ENCODE measurements at regions not wholly inside any gene's neighbourhood (a gene's known extent, or its start where the extent isn't known, plus 50 kb on each side); places are given as distances from the start of the nearest gene placed in this dataset.

GRCh38 chr6:15108383-15108715, 137.5 kb upstream of the JARID2 start (continued):
- TF ChIP-seq, protein P1, sequence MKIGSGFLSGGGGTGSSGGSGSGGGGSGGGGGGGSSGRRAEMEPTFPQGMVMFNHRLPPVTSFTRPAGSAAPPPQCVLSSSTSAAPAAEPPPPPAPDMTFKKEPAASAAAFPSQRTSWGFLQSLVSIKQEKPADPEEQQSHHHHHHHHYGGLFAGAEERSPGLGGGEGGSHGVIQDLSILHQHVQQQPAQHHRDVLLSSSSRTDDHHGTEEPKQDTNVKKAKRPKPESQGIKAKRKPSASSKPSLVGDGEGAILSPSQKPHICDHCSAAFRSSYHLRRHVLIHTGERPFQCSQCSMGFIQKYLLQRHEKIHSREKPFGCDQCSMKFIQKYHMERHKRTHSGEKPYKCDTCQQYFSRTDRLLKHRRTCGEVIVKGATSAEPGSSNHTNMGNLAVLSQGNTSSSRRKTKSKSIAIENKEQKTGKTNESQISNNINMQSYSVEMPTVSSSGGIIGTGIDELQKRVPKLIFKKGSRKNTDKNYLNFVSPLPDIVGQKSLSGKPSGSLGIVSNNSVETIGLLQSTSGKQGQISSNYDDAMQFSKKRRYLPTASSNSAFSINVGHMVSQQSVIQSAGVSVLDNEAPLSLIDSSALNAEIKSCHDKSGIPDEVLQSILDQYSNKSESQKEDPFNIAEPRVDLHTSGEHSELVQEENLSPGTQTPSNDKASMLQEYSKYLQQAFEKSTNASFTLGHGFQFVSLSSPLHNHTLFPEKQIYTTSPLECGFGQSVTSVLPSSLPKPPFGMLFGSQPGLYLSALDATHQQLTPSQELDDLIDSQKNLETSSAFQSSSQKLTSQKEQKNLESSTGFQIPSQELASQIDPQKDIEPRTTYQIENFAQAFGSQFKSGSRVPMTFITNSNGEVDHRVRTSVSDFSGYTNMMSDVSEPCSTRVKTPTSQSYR (CRISPR knock-in tag; IDR thresholded peaks at IDR 0.05): no peak
- TF ChIP-seq, protein P2, sequence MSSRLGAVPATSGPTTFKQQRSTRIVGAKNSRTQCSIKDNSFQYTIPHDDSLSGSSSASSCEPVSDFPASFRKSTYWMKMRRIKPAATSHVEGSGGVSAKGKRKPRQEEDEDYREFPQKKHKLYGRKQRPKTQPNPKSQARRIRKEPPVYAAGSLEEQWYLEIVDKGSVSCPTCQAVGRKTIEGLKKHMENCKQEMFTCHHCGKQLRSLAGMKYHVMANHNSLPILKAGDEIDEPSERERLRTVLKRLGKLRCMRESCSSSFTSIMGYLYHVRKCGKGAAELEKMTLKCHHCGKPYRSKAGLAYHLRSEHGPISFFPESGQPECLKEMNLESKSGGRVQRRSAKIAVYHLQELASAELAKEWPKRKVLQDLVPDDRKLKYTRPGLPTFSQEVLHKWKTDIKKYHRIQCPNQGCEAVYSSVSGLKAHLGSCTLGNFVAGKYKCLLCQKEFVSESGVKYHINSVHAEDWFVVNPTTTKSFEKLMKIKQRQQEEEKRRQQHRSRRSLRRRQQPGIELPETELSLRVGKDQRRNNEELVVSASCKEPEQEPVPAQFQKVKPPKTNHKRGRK (CRISPR knock-in tag; IDR thresholded peaks at IDR 0.05; ENCODE audit: borderline replicate concordance): no peak
- TF ChIP-seq NR2C2 (CRISPR knock-in tag; IDR thresholded peaks at IDR 0.05): no peak
- no peak for TF ChIP-seq E2F4 (CRISPR knock-in tag; IDR thresholded peaks at IDR 0.05; ENCODE audit: borderline replicate concordance, low read depth)

DNA sequence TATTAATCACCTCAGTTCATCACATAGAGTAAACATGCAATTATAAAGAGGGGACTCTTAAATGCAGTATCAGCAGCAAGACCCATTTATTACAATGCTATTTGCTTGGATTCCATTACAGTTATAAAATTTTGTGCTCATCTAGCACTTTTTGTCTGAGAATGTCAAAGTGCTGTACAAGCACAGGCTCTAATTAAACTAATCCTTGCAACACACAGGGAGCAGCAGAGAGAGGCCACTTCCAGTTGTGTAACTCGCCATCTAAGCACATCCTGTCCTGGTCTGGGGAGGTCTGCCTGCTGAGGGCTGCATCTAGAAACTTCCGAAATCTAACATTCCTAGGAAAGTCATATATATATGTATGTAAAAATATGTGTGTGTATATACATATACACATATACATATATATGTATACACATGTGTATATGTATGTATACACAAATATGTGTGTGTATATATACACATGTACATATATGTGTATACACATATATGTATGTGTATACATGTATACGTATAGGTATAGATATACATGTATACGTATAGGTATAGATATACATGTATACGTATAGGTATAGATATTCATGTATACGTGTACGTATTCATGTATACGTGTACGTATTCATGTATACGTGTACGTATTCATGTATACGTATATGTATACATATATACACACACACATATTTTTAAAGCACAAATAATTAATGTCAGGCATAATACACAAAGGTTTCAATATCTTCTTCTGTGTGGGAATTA, 136.4 kb upstream of the JARID2 start:
- Mint-ChIP-seq H3K9me3 (peaks cover 3% of the 10 kb centered on the region), H3K27ac (no peak overlapping the region), H3K27me3 (ENCODE audit: low read depth) (no peaks in the 10 kb centered on the region), H3K4me3 (no peak overlapping the region), H3K4me1 (peaks cover 4% of the 10 kb centered on the region; the same call in 1 of the 2 replicates), H3K36me3 (peaks cover 3% of the 10 kb centered on the region; the same call in 1 of the 2 replicates)
- CTCF ChIA-PET: no interaction called here
- ATAC-seq (no peak), DNase-seq (ENCODE audit: low spot score) (no peak)
- POLR2A ChIA-PET: no interaction called here
- TF ChIP-seq, protein P3, sequence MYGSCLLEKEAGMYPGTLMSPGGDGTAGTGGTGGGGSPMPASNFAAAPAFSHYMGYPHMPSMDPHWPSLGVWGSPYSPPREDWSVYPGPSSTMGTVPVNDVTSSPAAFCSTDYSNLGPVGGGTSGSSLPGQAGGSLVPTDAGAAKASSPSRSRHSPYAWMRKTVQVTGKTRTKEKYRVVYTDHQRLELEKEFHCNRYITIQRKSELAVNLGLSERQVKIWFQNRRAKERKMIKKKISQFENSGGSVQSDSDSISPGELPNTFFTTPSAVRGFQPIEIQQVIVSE (CRISPR knock-in tag; IDR thresholded peaks at IDR 0.05; ENCODE audit: borderline replicate concordance): no peak
- no peak for TF ChIP-seq NFE2L1 (CRISPR knock-in tag; IDR thresholded peaks at IDR 0.05)
- TF ChIP-seq FOXP1 (CRISPR knock-in tag; IDR thresholded peaks at IDR 0.05; ENCODE audit: borderline replicate concordance): no peak
- TF ChIP-seq GTF2I (CRISPR knock-in tag; conservative IDR thresholded peaks at IDR 0.05): no peak
- no peak for TF ChIP-seq STAT6 (CRISPR knock-in tag; conservative IDR thresholded peaks at IDR 0.05; ENCODE audit: low read depth)
- TF ChIP-seq EMX1 (CRISPR knock-in tag; IDR thresholded peaks at IDR 0.05): no peak
- TF ChIP-seq OVOL2 (CRISPR knock-in tag; IDR thresholded peaks at IDR 0.05; ENCODE audit: borderline replicate concordance): no peak
- no peak for TF ChIP-seq FOXK1 (CRISPR knock-in tag; IDR thresholded peaks at IDR 0.05)
- no peak for TF ChIP-seq ZNF317 (CRISPR knock-in tag; IDR thresholded peaks at IDR 0.05; ENCODE audit: borderline replicate concordance, low read depth)
- no peak for TF ChIP-seq HMGA2 (CRISPR knock-in tag; IDR thresholded peaks at IDR 0.05)
- TF ChIP-seq SMAD4 (CRISPR knock-in tag; IDR thresholded peaks at IDR 0.05): no peak
- no peak for TF ChIP-seq TP53 (CRISPR knock-in tag; IDR thresholded peaks at IDR 0.05)
- TF ChIP-seq ZNF416 (CRISPR knock-in tag; IDR thresholded peaks at IDR 0.05): no peak
- TF ChIP-seq, protein P4, sequence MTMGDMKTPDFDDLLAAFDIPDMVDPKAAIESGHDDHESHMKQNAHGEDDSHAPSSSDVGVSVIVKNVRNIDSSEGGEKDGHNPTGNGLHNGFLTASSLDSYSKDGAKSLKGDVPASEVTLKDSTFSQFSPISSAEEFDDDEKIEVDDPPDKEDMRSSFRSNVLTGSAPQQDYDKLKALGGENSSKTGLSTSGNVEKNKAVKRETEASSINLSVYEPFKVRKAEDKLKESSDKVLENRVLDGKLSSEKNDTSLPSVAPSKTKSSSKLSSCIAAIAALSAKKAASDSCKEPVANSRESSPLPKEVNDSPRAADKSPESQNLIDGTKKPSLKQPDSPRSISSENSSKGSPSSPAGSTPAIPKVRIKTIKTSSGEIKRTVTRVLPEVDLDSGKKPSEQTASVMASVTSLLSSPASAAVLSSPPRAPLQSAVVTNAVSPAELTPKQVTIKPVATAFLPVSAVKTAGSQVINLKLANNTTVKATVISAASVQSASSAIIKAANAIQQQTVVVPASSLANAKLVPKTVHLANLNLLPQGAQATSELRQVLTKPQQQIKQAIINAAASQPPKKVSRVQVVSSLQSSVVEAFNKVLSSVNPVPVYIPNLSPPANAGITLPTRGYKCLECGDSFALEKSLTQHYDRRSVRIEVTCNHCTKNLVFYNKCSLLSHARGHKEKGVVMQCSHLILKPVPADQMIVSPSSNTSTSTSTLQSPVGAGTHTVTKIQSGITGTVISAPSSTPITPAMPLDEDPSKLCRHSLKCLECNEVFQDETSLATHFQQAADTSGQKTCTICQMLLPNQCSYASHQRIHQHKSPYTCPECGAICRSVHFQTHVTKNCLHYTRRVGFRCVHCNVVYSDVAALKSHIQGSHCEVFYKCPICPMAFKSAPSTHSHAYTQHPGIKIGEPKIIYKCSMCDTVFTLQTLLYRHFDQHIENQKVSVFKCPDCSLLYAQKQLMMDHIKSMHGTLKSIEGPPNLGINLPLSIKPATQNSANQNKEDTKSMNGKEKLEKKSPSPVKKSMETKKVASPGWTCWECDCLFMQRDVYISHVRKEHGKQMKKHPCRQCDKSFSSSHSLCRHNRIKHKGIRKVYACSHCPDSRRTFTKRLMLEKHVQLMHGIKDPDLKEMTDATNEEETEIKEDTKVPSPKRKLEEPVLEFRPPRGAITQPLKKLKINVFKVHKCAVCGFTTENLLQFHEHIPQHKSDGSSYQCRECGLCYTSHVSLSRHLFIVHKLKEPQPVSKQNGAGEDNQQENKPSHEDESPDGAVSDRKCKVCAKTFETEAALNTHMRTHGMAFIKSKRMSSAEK (CRISPR knock-in tag; IDR thresholded peaks at IDR 0.05; ENCODE audit: borderline replicate concordance): no peak
- no peak for TF ChIP-seq GRHL2 (CRISPR knock-in tag; IDR thresholded peaks at IDR 0.05; ENCODE audit: insufficient replicate concordance, severe bottlenecking)
- TF ChIP-seq, protein P2 (CRISPR knock-in tag; IDR thresholded peaks at IDR 0.05; ENCODE audit: borderline replicate concordance): no peak
